Adrenal gland (tissue), 9 donors: ENCODE measurements at regions not wholly inside any gene's neighbourhood (a gene's known extent, or its start where the extent isn't known, plus 50 kb on each side); places are given as distances from the start of the nearest gene placed in this dataset.

Experiments used
- DNase-seq, 7 donors: peaks; one replicate each; pipeline ENCODE4 v3.0.0-alpha.2; 2019 to 2020
- H3K27ac ChIP-seq, 5 donors: fragments of 200-600 bp; sonication (generic) in 4 of 5; 1 replicate in 3 of 5; 2 replicates in 2 of 5; pipeline versions ENCODE4 v1.5.1 to v1.8.0; 2016 to 2020; ENCODE audit warnings: mild to moderate bottlenecking in 1 of 5
- H3K27me3 ChIP-seq: fragments of 200-600 bp; 2 replicates; pipeline ENCODE4 v1.8.0; 2021
- H3K36me3 ChIP-seq, 2 donors: fragments of 200-600 bp; replicated peaks in 1 of 2; 1 replicate in 1 of 2; 2 replicates in 1 of 2; pipeline versions ENCODE4 v1.5.1 to v1.8.0; 2018 to 2022
- H3K4me1 ChIP-seq, 2 donors: fragments of 200-600 bp; replicated peaks in 1 of 2; 1 replicate in 1 of 2; 2 replicates in 1 of 2; pipeline versions ENCODE4 v1.5.1 to v1.8.0; 2018 to 2021
- H3K4me3 ChIP-seq, 4 donors: fragments of 200-600 bp; sonication (generic) in 3 of 4; one replicate each; pipeline ENCODE4 v1.5.1; 2016 to 2018
- H3K9me3 ChIP-seq, 3 donors: fragments of 200-600 bp; sonication (generic) in 1 of 3; replicated peaks in 1 of 3; 1 replicate in 2 of 3; 2 replicates in 1 of 3; pipeline versions ENCODE4 v1.5.1 to v1.8.0; 2016 to 2021
- POLR2A ChIP-seq, 2 donors: fragments of 450-650 bp; IDR thresholded peaks; one replicate each; pipeline ENCODE4 v1.6.1; 2017; ENCODE audit warnings: antibody characterized with exemption in 2 of 2, mild to moderate bottlenecking in 2 of 2, moderate library complexity in 1 of 2
- WGBS, 4 donors: extraction: QIAGEN DNeasy Blood & Tissue Kit in 2 of 4; methylation state at CpG; one replicate each; pipeline versions ENCODE4 v1.1.5 to v1.1.7; 2013 to 2017; 5-methylcytosine and 5-hydroxymethylcytosine counted together
- intact Hi-C, 2 donors: fragments of 100-400 bp; cut with DNase I; formaldehyde crosslinking; loops; one replicate each; pipeline versions ENCODE4 v1.14.1 to v1.15.0; 2022 to 2023
- TF ChIP-seq, protein P1 (sequence below), 6 experiments: fragments of 450-650 bp in 4 of 6; fragments of 200-600 bp in 2 of 6; sonication (generic) in 1 of 6; IDR thresholded peaks; 1 replicate in 5 of 6; 2 replicates in 1 of 6; pipeline versions ENCODE4 v1.5.1 to v1.8.0; 2016 to 2021; ENCODE audit warnings: antibody characterized with exemption in 6 of 6, mild to moderate bottlenecking in 2 of 6, moderate library complexity in 1 of 6
- donor health status: healthy with polysubstance abuse.
- donor health status: Bipolar disorder and iron deficiency.
- donor health status: DM: yes; HTN: yes; CAD: no.
- donor health status: DM: no; HTN: no; CAD: no.
- donor health status: DM: no; HTN: no; CAD: no.

DNA sequence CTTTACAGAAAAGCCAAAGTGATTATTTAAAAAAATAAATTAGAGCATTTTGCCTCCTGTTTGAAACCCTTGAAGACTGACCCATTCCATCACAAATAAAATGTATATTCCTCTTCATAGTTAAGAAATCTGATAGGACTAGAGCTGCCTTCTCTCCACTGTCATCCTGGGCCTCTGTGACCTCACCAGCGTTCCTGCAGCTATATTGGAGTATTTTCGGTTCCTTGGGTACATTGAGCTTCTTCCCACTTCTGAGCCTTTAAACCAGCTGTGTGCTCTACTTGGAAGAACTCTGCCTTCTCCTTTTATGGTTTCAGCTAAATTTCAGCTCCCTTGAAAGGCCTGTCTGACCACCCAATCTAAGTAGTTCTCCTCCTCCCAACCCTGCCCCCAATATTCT, 99.1 kb upstream of the ABCA1 start:
- no peak for DNase-seq
- no peaks in the 10 kb centered on the region for H3K27me3 ChIP-seq
- H3K27ac ChIP-seq = no peak overlapping the region
- no peaks in the 10 kb centered on the region for H3K9me3 ChIP-seq
- TF ChIP-seq, protein P1, sequence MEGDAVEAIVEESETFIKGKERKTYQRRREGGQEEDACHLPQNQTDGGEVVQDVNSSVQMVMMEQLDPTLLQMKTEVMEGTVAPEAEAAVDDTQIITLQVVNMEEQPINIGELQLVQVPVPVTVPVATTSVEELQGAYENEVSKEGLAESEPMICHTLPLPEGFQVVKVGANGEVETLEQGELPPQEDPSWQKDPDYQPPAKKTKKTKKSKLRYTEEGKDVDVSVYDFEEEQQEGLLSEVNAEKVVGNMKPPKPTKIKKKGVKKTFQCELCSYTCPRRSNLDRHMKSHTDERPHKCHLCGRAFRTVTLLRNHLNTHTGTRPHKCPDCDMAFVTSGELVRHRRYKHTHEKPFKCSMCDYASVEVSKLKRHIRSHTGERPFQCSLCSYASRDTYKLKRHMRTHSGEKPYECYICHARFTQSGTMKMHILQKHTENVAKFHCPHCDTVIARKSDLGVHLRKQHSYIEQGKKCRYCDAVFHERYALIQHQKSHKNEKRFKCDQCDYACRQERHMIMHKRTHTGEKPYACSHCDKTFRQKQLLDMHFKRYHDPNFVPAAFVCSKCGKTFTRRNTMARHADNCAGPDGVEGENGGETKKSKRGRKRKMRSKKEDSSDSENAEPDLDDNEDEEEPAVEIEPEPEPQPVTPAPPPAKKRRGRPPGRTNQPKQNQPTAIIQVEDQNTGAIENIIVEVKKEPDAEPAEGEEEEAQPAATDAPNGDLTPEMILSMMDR (IDR thresholded peaks at IDR 0.05) = no peak
- TF ChIP-seq POLR2A (IDR thresholded peaks at IDR 0.05) = no peak
- 83 to 84% (median 83%) methylated on average over 2 of the region's 2 CpGs for WGBS, 4 donors
- intact Hi-C loops = no loop called here
- H3K4me1 ChIP-seq = no peaks in the 10 kb centered on the region
- no peaks in the 10 kb centered on the region for H3K36me3 ChIP-seq
- H3K4me3 ChIP-seq = no peak overlapping the region

DNA sequence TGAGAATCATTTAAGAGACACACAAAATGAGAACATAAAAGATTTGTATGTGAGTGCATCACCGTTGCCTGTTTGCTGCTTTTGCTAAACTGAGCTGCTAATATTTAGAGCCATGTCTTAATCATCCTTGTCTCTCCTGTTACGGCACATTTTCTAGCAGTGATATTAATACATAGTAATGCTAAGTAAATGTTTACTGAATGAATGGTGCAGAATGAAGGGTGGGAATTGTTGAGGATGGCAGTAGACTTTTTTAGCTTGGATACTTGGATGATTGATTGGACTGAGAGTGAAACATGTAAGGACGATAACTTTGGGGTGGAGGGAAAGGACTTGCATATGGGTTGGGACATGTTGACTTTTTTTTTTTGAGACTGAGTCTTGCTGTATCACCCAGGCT, 102.3 kb upstream of the ABCA1 start:
- Histone ChIP-seq H3K9me3 (no peaks in the 10 kb centered on the region), H3K27me3 (no peaks in the 10 kb centered on the region), H3K4me1 (no peaks in the 10 kb centered on the region), H3K4me3 (no peak overlapping the region), H3K27ac (no peak overlapping the region), H3K36me3 (no peaks in the 10 kb centered on the region)
- 91 to 97% (median 92%) methylated on average over 3 of the region's 3 CpGs for WGBS, 4 donors
- no peak for DNase-seq
- intact Hi-C loops = no loop called here
- TF ChIP-seq, protein P1 (IDR thresholded peaks at IDR 0.05) = no peak
- TF ChIP-seq POLR2A (IDR thresholded peaks at IDR 0.05) = no peak

DNA sequence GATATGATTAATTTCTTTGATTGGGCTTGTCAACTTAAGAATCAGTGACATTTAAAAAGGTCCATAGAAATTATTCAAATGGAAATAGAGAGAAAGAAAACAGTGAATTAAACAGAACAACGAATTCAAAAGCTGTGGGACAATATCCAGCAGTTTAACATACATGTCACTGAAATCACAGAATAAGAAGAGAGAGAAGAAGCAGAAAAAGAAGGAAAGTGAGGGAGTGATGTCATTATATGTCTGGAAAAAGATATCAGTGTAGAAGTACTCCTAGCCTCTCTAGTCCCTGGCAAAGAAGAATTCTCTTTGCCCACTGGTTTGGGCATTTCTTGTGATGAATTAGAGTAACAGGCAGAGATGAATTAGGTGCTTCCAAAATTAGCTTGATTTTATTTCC, 109.2 kb upstream of the ABCA1 start:
- DNase-seq = no peak
- WGBS, 4 donors = 88 to 94% (median 91%) methylated on average over 1 of the region's 1 CpG
- Histone ChIP-seq H3K9me3 (no peaks in the 10 kb centered on the region), H3K36me3 (no peaks in the 10 kb centered on the region), H3K4me1 (no peaks in the 10 kb centered on the region), H3K4me3 (no peak overlapping the region), H3K27ac (no peak overlapping the region), H3K27me3 (no peaks in the 10 kb centered on the region)
- intact Hi-C loops = no loop called here
- TF ChIP-seq, protein P1 (IDR thresholded peaks at IDR 0.05) = no peak
- TF ChIP-seq POLR2A (IDR thresholded peaks at IDR 0.05) = no peak

DNA sequence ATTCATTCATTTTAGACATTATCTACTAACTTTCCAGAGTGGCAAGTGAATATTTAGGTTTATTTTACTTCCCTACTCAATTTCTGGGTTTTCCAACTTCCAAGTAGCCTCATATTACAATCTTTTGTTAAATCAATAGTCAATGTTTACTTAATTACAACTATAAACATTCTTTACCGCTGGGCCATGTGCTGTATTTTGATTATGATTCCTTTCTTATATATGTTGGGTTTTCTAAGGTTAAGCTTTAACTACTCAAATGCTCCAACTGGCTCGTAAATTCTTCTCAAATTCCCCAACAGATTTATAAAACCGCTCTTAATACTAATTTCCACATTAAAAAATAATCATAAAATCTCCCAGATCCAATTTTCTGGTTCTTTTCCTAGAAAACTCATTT, 110.1 kb upstream of the ABCA1 start:
- H3K27me3 ChIP-seq = no peaks in the 10 kb centered on the region
- peaks cover 0 to 3% of the 10 kb centered on the region in 2 donors for H3K4me1 ChIP-seq
- 54 to 92% (median 74%) methylated on average over 3 of the region's 3 CpGs for WGBS, 4 donors
- no peaks in the 10 kb centered on the region for H3K36me3 ChIP-seq
- H3K27ac ChIP-seq = no peak overlapping the region
- intact Hi-C loops = no loop called here
- TF ChIP-seq, protein P1 (IDR thresholded peaks at IDR 0.05) = no peak
- TF ChIP-seq POLR2A (IDR thresholded peaks at IDR 0.05) = no peak
- no peak overlapping the region for H3K4me3 ChIP-seq
- no peak for DNase-seq
- no peaks in the 10 kb centered on the region for H3K9me3 ChIP-seq
